Adipocyte (in vitro differentiated cells): ENCODE measurements at regions not wholly inside any gene's neighbourhood (a gene's known extent, or its start where the extent isn't known, plus 50 kb on each side); places are given as distances from the start of the nearest gene placed in this dataset.

Source experiments
- DNase-seq: peaks from one replicate; pipeline ENCODE4 v3.0.0-alpha.2; 2015; ENCODE audit warnings: low read depth
- H3K27me3 ChIP-seq: replicated peaks from 2 replicates; pipeline ENCODE4 v1.7.0; 2013; ENCODE audit warnings: mild to moderate bottlenecking, low read length, moderate library complexity; ENCODE audit not compliant: control insufficient read depth, insufficient read depth
- H3K36me3 ChIP-seq: 2 replicates; pipeline ENCODE4 v1.7.0; 2013; ENCODE audit warnings: low read length, mild to moderate bottlenecking, moderate library complexity; ENCODE audit not compliant: control insufficient read depth, insufficient read depth, severe bottlenecking
- H3K4me1 ChIP-seq: 2 replicates; pipeline ENCODE4 v1.7.0; 2013; ENCODE audit warnings: mild to moderate bottlenecking, low read length, moderate library complexity; ENCODE audit not compliant: control insufficient read depth, insufficient read depth
- H3K4me3 ChIP-seq: 2 replicates; pipeline ENCODE4 v1.7.0; 2013; ENCODE audit warnings: mild to moderate bottlenecking, low read length, moderate library complexity
- H3K9ac ChIP-seq: 2 replicates; pipeline ENCODE4 v1.7.0; 2013; ENCODE audit warnings: mild to moderate bottlenecking, low read length, moderate library complexity
- H3K9me3 ChIP-seq: 2 replicates; pipeline ENCODE4 v1.7.0; 2013; ENCODE audit warnings: mild to moderate bottlenecking, low read length, moderate library complexity; ENCODE audit not compliant: control insufficient read depth

DNA sequence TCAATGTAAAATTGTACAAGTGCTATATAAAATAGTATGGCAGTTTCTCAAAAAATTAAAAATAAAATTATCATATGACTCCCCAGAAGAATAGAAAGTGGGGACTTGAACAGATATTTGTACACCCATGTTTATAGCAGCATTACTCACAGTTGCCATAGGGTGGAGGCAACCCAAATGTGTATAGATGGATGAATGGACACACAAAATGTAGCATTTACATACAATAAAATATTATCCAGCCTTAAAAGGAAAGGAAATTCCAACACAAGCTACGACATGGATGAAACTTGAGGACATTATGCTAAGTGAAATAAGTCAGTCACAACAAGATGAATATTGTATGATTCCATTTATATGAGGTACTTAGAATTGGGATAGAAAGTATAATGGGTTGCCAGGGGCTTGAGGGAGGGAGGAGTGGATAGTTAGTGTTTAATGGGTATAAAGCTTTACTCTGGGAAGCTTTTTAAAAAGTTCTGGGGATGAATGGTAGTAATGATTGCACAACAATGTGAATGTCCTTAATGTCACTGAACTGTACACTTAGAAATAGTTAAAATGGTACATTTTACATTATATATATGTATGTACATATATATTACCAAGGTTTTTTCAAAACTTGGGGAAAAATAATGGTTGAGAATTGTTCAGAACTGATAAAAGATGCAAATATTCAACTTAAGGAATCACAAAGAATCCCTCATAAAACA, 53.0 kb upstream of the ADORA3 start:
- Histone ChIP-seq H3K9me3 (no peaks in the 10 kb centered on the region), H3K9ac (no peak overlapping the region), H3K4me3 (no peak overlapping the region), H3K4me1 (peaks cover 13% of the 10 kb centered on the region), H3K27me3 (no peaks in the 10 kb centered on the region), H3K36me3 (no peaks in the 10 kb centered on the region)
- no peak for DNase-seq

DNA sequence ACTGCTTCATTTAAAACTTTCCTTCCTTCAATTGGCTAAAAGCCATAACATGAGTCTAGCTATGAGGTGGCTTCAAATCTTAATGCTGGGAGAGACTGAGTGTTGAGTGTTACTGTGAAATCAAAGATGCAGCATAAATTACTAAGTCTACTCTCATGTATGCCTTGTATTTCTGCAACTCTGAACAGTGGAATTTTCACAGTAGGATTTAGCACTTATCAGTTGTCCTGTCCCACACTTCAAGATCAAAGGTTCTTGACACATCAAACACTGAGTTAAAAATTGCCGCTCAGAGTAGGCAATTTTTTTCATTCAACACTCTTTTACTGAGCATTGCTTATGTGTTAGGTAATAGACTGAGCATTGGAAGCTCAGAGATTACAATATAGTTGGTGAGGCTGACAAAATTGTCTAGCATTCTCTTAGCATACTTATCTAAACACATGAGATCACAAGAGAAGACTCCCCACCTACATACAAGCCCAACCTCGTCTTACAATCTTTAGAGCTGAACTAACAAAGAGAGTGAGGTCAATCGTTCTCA, 56.4 kb upstream of the ADORA3 start:
- Histone ChIP-seq H3K4me3 (no peak overlapping the region), H3K9me3 (no peaks in the 10 kb centered on the region), H3K36me3 (no peaks in the 10 kb centered on the region), H3K4me1 (peaks cover 15% of the 10 kb centered on the region), H3K9ac (no peak overlapping the region), H3K27me3 (no peaks in the 10 kb centered on the region)
- DNase-seq = peak; percentile 36

DNA sequence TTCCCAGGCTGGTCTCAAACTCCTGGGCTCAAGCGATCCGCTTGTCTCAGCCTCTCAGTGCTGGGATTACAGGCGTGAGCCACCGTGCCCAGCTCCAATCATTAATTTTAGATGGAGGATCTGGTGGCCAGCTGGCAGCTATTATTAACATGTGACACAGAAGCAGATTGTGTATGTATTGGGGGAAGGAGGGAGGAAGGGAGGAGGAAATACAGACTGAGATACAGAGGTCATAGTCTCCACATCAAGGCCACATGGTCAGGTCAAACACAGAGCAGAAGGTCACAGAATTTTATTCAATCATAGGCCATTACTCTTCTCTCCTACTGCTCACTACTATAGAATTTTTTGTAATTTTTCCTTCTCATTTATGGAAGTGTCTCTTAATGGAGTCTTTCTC, 57.9 kb upstream of the ADORA3 start:
- Histone ChIP-seq H3K36me3 (no peaks in the 10 kb centered on the region), H3K9ac (no peak overlapping the region), H3K27me3 (no peaks in the 10 kb centered on the region), H3K4me3 (no peak overlapping the region), H3K9me3 (no peaks in the 10 kb centered on the region), H3K4me1 (peaks cover 27% of the 10 kb centered on the region)
- no peak for DNase-seq

DNA sequence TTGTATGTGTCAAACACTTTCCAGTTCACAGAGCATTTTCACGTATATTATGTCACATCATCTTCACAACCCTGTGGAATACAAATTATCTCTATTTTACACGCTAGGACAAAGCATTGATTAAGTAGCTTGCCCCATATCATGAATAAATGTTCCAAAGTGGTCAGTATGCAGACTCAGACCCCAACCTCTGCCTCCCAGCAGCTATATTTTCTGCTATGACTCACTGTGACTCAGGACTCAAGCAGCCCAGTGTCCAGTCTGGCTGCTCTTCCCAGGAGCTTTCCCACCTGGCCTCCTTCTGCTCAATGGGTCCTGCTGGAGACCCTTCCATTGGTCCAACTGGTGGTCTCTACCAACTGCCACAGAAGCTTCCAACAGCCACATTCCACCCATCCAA, 56.0 kb upstream of the RAP1A start:
- Histone ChIP-seq H3K9me3 (no peaks in the 10 kb centered on the region), H3K4me3 (no peak overlapping the region), H3K27me3 (no peaks in the 10 kb centered on the region), H3K4me1 (peaks cover 27% of the 10 kb centered on the region), H3K36me3 (no peaks in the 10 kb centered on the region), H3K9ac (no peak overlapping the region)
- peak; percentile 53 for DNase-seq

DNA sequence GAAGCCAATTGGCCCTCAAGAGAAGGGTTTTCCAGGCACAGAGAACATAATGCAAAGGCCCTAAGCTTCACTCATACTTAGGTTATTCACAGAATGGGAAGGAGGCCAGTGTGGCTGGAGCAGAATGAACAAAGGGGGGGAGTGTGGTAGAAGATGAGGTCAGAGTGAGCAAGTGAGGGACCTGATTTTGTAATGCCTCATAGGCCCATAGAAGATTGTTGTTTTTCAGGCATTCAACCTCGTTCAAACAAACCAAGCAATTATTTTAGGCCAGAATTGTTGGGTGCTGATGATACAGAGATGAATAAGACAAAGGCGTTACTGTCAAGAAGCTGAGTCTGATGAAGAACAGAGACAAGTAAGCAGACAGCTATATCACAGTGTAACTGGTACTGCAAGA, 54.5 kb upstream of the RAP1A start:
- Histone ChIP-seq H3K9ac (no peak overlapping the region), H3K4me3 (no peak overlapping the region), H3K4me1 (peaks cover 22% of the 10 kb centered on the region), H3K9me3 (no peaks in the 10 kb centered on the region), H3K36me3 (no peaks in the 10 kb centered on the region), H3K27me3 (no peaks in the 10 kb centered on the region)
- DNase-seq = peak; percentile 68

DNA sequence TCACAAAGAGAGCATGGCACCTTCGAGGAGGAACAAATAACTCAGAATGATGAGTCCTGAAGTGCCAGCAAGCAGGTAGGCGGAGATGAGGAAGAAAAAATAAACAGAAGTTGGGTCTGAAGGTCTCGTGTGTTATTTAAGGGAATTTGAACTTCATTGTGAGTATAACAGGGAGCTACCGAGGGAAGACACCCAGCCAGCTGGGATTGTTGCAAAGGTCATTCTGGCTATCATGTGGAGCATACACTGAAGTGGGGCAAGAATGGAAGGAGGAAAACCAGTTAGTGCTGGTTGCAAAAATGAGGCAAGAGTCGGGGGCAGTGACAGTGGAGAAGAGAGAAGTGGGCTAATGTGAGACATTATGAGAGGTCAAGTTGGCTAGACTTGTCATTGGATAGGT, 53.6 kb upstream of the RAP1A start:
- no peak for DNase-seq
- Histone ChIP-seq H3K36me3 (no peaks in the 10 kb centered on the region), H3K9me3 (no peaks in the 10 kb centered on the region), H3K4me3 (no peak overlapping the region), H3K27me3 (no peaks in the 10 kb centered on the region), H3K9ac (no peak overlapping the region), H3K4me1 (peaks cover 21% of the 10 kb centered on the region)

DNA sequence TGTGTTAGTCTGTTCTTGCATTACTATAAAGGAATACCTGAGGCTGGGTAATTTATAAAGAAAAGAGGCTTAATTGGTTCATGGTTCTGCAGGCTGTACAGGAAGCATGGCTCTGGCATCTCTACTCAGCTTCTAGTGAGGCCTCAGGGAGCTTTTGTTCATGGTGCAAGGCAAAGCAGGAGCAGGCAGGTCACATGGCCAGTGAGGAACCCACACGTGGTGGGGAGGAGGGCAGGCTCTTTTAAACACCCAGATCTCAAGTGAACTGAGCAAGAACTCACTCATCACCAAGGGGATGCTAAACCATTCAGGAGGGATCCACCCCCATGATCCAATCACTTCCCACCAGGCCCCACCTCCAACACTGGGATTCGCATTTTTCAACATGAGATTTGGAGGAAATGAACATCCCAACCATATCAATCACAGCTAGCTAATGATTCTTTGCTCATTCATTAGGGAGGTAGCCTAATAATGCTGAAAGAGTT, 51.4 kb upstream of the RAP1A start:
- Histone ChIP-seq H3K4me1 (peaks cover 29% of the 10 kb centered on the region), H3K9me3 (no peaks in the 10 kb centered on the region), H3K27me3 (no peaks in the 10 kb centered on the region), H3K4me3 (no peak overlapping the region), H3K36me3 (no peaks in the 10 kb centered on the region), H3K9ac (no peak overlapping the region)
- no peak for DNase-seq
